H1 (cell line): ENCODE measurements at regions not wholly inside any gene's neighbourhood (a gene's known extent, or its start where the extent isn't known, plus 50 kb on each side); places are given as distances from the start of the nearest gene placed in this dataset.

Experiments
- CTCF ChIA-PET: fragments of 300-600 bp; sonication (Branson Sonifier 250); formaldehyde crosslinking; loops from one replicate; lab custom pipeline; 2021; ENCODE audit not compliant: partially characterized antibody; lab: Charles Lee
- POLR2A ChIA-PET: fragments of 300-600 bp; sonication (Branson Sonifier 250); formaldehyde crosslinking; loops from one replicate; lab custom pipeline; 2021; ENCODE audit warnings: inconsistent platforms; ENCODE audit not compliant: partially characterized antibody; lab: Charles Lee
- DNase-seq, 2 experiments: peaks; one replicate each; pipeline versions ENCODE4 v3.0.0 to v3.0.0-alpha.2; 2010 to 2022; ENCODE audit warnings: low spot score in 2 of 2, low read depth in 1 of 2, mixed read lengths in 1 of 2
- FAIRE-seq: peaks from 2 replicates; lab custom pipeline; 2011; peaks lifted over from hg19 to GRCh38; lab: Jason Lieb, UNC
- H2AFZ ChIP-seq: 2 replicates; pipeline ENCODE4 v1.8.1; 2012; ENCODE audit warnings: low read length, inconsistent platforms
- H2AK5ac ChIP-seq: 2 replicates; pipeline ENCODE4 v1.6.1; 2013; ENCODE audit warnings: low read depth, low read length
- H2BK120ac ChIP-seq: replicated peaks from 2 replicates; pipeline ENCODE3; 2013; ENCODE audit warnings: low read depth, low read length, inconsistent platforms
- H2BK12ac ChIP-seq: 2 replicates; pipeline ENCODE4 v1.6.1; 2013; ENCODE audit warnings: low read depth, low read length
- H2BK15ac ChIP-seq: 2 replicates; pipeline ENCODE4 v1.6.1; 2013; ENCODE audit warnings: low read length
- H2BK20ac ChIP-seq: 2 replicates; pipeline ENCODE4 v1.6.1; 2013; ENCODE audit warnings: low read length
- H2BK5ac ChIP-seq: 2 replicates; pipeline ENCODE4 v1.6.1; 2013; ENCODE audit warnings: low read depth, low read length
- H3K14ac ChIP-seq: 2 replicates; pipeline ENCODE4 v1.6.1; 2013; ENCODE audit warnings: inconsistent platforms; ENCODE audit not compliant: insufficient read length
- H3K18ac ChIP-seq: 2 replicates; pipeline ENCODE4 v1.6.1; 2013; ENCODE audit warnings: low read length; ENCODE audit errors: extremely low read depth
- H3K23ac ChIP-seq: 2 replicates; pipeline ENCODE4 v1.6.1; 2013; ENCODE audit warnings: inconsistent platforms; ENCODE audit not compliant: insufficient read length
- H3K23me2 ChIP-seq: 2 replicates; pipeline ENCODE4 v1.6.1; 2013; ENCODE audit warnings: low read depth, low read length
- H3K27ac ChIP-seq: 2 replicates; pipeline ENCODE4 v1.6.1; 2011; ENCODE audit warnings: low read depth, low read length, inconsistent platforms
- H3K27me3 ChIP-seq, 4 experiments: replicated peaks in 1 of 4; 1 replicate in 1 of 4; 2 replicates in 3 of 4; pipeline versions ENCODE4 v1.6.1 to v1.8.1; 2011 to 2013; ENCODE audit warnings: low read length in 3 of 4, mild to moderate bottlenecking in 3 of 4, inconsistent platforms in 2 of 4, mixed read lengths in 2 of 4, moderate library complexity in 1 of 4; ENCODE audit not compliant: control insufficient read depth in 3 of 4, insufficient read depth in 3 of 4; ENCODE audit errors: extremely low read depth in 1 of 4
- H3K36me3 ChIP-seq, 4 experiments: 2 replicates each; pipeline versions ENCODE4 v1.6.1 to v1.8.1; 2011 to 2013; ENCODE audit warnings: mild to moderate bottlenecking in 4 of 4, low read length in 3 of 4, moderate library complexity in 2 of 4, control low read depth in 1 of 4, inconsistent platforms in 1 of 4; ENCODE audit not compliant: insufficient read depth in 4 of 4, control insufficient read depth in 2 of 4
- H3K4ac ChIP-seq: replicated peaks from 2 replicates; pipeline ENCODE3; 2013; ENCODE audit warnings: low read length, low read depth, mixed read lengths, inconsistent platforms; ENCODE audit not compliant: insufficient read length
- H3K4me1 ChIP-seq, 4 experiments: replicated peaks in 1 of 4; 1 replicate in 1 of 4; 2 replicates in 3 of 4; pipeline versions ENCODE4 v1.6.1 to v1.8.1; 2011 to 2013; ENCODE audit warnings: low read length in 3 of 4, inconsistent platforms in 2 of 4, mixed read lengths in 1 of 4; ENCODE audit not compliant: insufficient read depth in 4 of 4, control insufficient read depth in 3 of 4
- H3K4me2 ChIP-seq, 2 experiments: 2 replicates each; pipeline versions ENCODE4 v1.6.1 to v1.8.1; 2011 to 2013; ENCODE audit warnings: low read depth in 2 of 2, low read length in 2 of 2, control low read depth in 1 of 2, inconsistent platforms in 1 of 2, mild to moderate bottlenecking in 1 of 2; ENCODE audit not compliant: insufficient read depth in 1 of 2
- H3K4me3 ChIP-seq, 4 experiments: fragments of 200-600, 300-600 bp in 1 of 4; sonication (generic), shearing (Covaris generic), sonication (Bioruptor Twin) in 1 of 4; 2 replicates each; pipeline versions ENCODE4 v1.5.1 to v1.8.1; 2011 to 2016; ENCODE audit warnings: low read length in 4 of 4, low read depth in 3 of 4, control low read depth in 2 of 4, inconsistent platforms in 2 of 4, mild to moderate bottlenecking in 2 of 4, mixed read lengths in 1 of 4, moderate library complexity in 1 of 4; ENCODE audit not compliant: insufficient read depth in 2 of 4; ENCODE audit errors: extremely low read depth in 1 of 4
- H3K56ac ChIP-seq: replicated peaks from 2 replicates; pipeline ENCODE3; 2013; ENCODE audit warnings: low read depth, mild to moderate bottlenecking, mixed read lengths, low read length, inconsistent platforms; ENCODE audit not compliant: insufficient read length
- H3K79me1 ChIP-seq: 2 replicates; pipeline ENCODE4 v1.6.1; 2013; ENCODE audit warnings: low read depth, low read length, control low read depth
- H3K79me2 ChIP-seq, 2 experiments: 2 replicates each; pipeline versions ENCODE4 v1.6.1 to v1.8.1; 2012 to 2013; ENCODE audit warnings: low read length in 2 of 2, mild to moderate bottlenecking in 2 of 2, inconsistent platforms in 1 of 2; ENCODE audit not compliant: insufficient read depth in 2 of 2, control insufficient read depth in 1 of 2
- H3K9ac ChIP-seq, 4 experiments: replicated peaks in 1 of 4; 1 replicate in 1 of 4; 2 replicates in 3 of 4; pipeline versions ENCODE4 v1.6.1 to v1.8.1; 2011 to 2013; ENCODE audit warnings: low read depth in 3 of 4, low read length in 3 of 4, control low read depth in 2 of 4, mild to moderate bottlenecking in 2 of 4, moderate library complexity in 2 of 4, inconsistent platforms in 1 of 4; ENCODE audit errors: extremely low read depth in 1 of 4
- H3K9me3 ChIP-seq, 2 experiments: 2 replicates each; pipeline versions ENCODE4 v1.6.1 to v1.8.1; 2012 to 2013; ENCODE audit warnings: mild to moderate bottlenecking in 2 of 2, moderate library complexity in 2 of 2, control low read depth in 1 of 2, inconsistent platforms in 1 of 2, low read depth in 1 of 2, low read length in 1 of 2, mixed read lengths in 1 of 2; ENCODE audit not compliant: insufficient read depth in 2 of 2
- H4K20me1 ChIP-seq, 2 experiments: replicated peaks in 1 of 2; 2 replicates each; pipeline versions ENCODE3 to v1.8.1; 2011 to 2013; ENCODE audit warnings: inconsistent platforms in 2 of 2, low read length in 2 of 2, mild to moderate bottlenecking in 1 of 2; ENCODE audit not compliant: insufficient read depth in 2 of 2, control insufficient read depth in 1 of 2
- H4K5ac ChIP-seq: 2 replicates; pipeline ENCODE4 v1.6.1; 2013; ENCODE audit warnings: low read length, low read depth, mixed read lengths, inconsistent platforms; ENCODE audit not compliant: insufficient read length
- H4K8ac ChIP-seq: 2 replicates; pipeline ENCODE4 v1.8.0; 2013; ENCODE audit warnings: mild to moderate bottlenecking, moderate library complexity, low read length, inconsistent platforms; ENCODE audit not compliant: insufficient read depth; ENCODE audit errors: extremely low read depth
- H4K91ac ChIP-seq: replicated peaks from 2 replicates; pipeline ENCODE3; 2013; ENCODE audit warnings: low read length, mixed read lengths, inconsistent platforms; ENCODE audit not compliant: insufficient read length
- ATF2 ChIP-seq: IDR thresholded peaks from 2 replicates; pipeline ENCODE4 v1.6.1; 2012; ENCODE audit warnings: low read length, inconsistent platforms
- BACH1 ChIP-seq: IDR thresholded peaks from 2 replicates; pipeline ENCODE4 v1.6.1; 2012; ENCODE audit warnings: low read length, improper control_type of control experiment
- CBX5 ChIP-seq: fragments of 300-800, 300-1000 bp; sonication (generic); IDR thresholded peaks from 2 replicates; pipeline ENCODE4 v1.7.1; 2016; ENCODE audit warnings: antibody characterized with exemption, low read length, low read depth
- CHD1 ChIP-seq: IDR thresholded peaks from 2 replicates; pipeline ENCODE4 v1.6.1; 2012; ENCODE audit warnings: low read depth, low read length, improper control_type of control experiment
- CTBP2 ChIP-seq: IDR thresholded peaks from 2 replicates; pipeline ENCODE4 v1.7.0; 2011; ENCODE audit warnings: borderline replicate concordance, mild to moderate bottlenecking, moderate library complexity, mixed read lengths, low read length; ENCODE audit not compliant: insufficient read depth, insufficient read length
- POU5F1 ChIP-seq: IDR thresholded peaks from 2 replicates; pipeline ENCODE4 v1.6.1; 2011; ENCODE audit warnings: low read depth, mild to moderate bottlenecking, low read length, moderate library complexity
- SRF ChIP-seq: IDR thresholded peaks from 2 replicates; pipeline ENCODE4 v1.6.1; 2011; ENCODE audit warnings: mild to moderate bottlenecking, low read depth, low read length, moderate library complexity
- TCF12 ChIP-seq: IDR thresholded peaks from 2 replicates; pipeline ENCODE4 v1.6.1; 2011; ENCODE audit warnings: low read depth, mild to moderate bottlenecking, low read length

- no peaks in the 10 kb centered on the region for H3K4me1 ChIP-seq
- no peak for DNase-seq
- FAIRE-seq = no peak
- TF ChIP-seq CBX5 (no peak), ATF2 (no peak), BACH1 (no peak), POU5F1 (no peak), SRF (no peak), CTBP2 (no peak), TCF12 (no peak), CHD1 (no peak)
Observed at GRCh38 chr5:34504967-34505366, 151.2 kb upstream of the RAI14 start.

More at GRCh38 chr5:34504967-34505366, 151.2 kb upstream of the RAI14 start:
- H4K5ac ChIP-seq = no peak overlapping the region
- H4K8ac ChIP-seq = no peak overlapping the region
- H3K23me2 ChIP-seq = no peaks in the 10 kb centered on the region
- no peaks in the 10 kb centered on the region for H3K79me2 ChIP-seq
- H3K56ac ChIP-seq = no peak overlapping the region
- H3K79me1 ChIP-seq = no peaks in the 10 kb centered on the region
- no peak overlapping the region for H3K4me3 ChIP-seq
- no peak overlapping the region for H3K14ac ChIP-seq
- H3K9ac ChIP-seq = no peak overlapping the region
- no peak overlapping the region for H2AFZ ChIP-seq
- no peaks in the 10 kb centered on the region for H3K27me3 ChIP-seq
- no peak overlapping the region for H3K4me2 ChIP-seq
- no peaks in the 10 kb centered on the region for H3K36me3 ChIP-seq
- H2BK20ac ChIP-seq = no peak overlapping the region
- no peak overlapping the region for H2BK5ac ChIP-seq
- H4K91ac ChIP-seq = no peak overlapping the region
- no peaks in the 10 kb centered on the region for H3K9me3 ChIP-seq
- H2BK15ac ChIP-seq = no peak overlapping the region
- H2AK5ac ChIP-seq = no peak overlapping the region
- no peak overlapping the region for H3K27ac ChIP-seq
- H2BK12ac ChIP-seq = no peak overlapping the region
- H3K23ac ChIP-seq = no peak overlapping the region
- POLR2A ChIA-PET = no interaction called here
- no peak overlapping the region for H3K4ac ChIP-seq
- no peak overlapping the region for H3K18ac ChIP-seq
- CTCF ChIA-PET = interaction anchor here (1.2 to 1.6 kb wide), 3 partner anchors 8 to 18 kb away, joined by 3 to 7 read pairs (median 4); no protein-coding TSS in a partner anchor
- H4K20me1 ChIP-seq = no peaks in the 10 kb centered on the region
- H2BK120ac ChIP-seq = no peak overlapping the region
